NCI-H510A treated with DMSO at 0.1 percent for 48 hours (cell line): ENCODE measurements at regions not wholly inside any gene's neighbourhood (a gene's known extent, or its start where the extent isn't known, plus 50 kb on each side); places are given as distances from the start of the nearest gene placed in this dataset.

Experiments used
- DNase-seq: peaks from one replicate; lab custom pipeline; 2025; lab: John Stamatoyannopoulos, UW

DNA sequence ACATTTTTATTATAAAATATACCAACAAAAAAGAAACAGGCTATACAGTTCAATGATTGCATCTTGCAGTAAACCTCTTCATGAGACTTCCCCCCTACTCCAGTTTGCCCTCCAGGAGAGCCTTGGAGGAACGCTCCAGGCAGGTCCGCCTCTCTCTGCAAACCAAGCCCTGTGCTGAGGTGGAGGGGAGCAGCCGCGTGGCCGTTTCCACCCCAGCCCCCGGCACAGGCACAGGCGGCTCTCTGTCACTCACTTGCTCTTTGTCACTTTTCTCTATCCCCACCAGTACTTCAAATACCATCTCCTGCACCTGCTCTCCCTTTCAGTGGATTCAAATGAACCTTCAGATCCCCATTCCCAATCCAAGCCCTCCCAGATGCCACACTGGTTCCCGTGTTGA is 479.9 kb downstream of the OCA2 start:
- DNase-seq = no peak

DNA sequence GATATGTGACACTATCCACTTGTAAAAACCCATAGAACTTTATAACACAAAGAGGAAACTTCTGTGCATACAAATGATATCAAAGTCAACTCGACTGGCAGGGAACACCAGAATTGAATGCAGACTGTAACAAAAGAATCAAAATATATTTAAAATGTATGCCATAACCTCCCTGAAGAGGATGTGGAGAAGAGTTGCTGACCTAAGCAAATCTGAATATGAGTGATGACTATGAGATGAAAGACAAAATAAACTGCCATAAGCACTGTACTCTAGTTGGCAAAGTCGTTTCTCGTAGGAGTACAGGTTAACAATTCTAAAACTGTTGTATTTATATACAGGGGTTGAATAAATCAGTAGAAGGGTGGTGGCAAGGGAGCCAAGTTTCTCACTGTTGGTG is 482.1 kb downstream of the OCA2 start:
- DNase-seq = no peak

DNA sequence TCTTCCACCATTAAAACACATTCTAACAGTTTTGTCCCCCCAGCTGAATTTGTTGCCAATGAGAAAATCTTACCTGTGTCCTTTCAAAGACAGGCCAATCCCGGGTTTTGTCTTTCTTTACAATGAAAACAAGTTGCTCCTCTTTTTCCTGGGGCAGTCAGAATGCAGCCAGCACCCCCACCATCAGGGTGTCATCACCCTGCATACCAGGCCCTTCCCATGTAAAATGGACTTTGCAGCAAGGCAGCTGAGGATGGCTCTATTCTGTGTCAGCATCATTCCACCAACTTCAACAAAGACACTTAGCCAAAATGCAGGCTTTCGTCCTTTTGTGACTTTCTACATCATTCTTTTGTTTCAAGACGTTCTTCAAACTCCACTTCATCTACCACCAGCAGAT is 490.9 kb downstream of the OCA2 start:
- DNase-seq = no peak

DNA sequence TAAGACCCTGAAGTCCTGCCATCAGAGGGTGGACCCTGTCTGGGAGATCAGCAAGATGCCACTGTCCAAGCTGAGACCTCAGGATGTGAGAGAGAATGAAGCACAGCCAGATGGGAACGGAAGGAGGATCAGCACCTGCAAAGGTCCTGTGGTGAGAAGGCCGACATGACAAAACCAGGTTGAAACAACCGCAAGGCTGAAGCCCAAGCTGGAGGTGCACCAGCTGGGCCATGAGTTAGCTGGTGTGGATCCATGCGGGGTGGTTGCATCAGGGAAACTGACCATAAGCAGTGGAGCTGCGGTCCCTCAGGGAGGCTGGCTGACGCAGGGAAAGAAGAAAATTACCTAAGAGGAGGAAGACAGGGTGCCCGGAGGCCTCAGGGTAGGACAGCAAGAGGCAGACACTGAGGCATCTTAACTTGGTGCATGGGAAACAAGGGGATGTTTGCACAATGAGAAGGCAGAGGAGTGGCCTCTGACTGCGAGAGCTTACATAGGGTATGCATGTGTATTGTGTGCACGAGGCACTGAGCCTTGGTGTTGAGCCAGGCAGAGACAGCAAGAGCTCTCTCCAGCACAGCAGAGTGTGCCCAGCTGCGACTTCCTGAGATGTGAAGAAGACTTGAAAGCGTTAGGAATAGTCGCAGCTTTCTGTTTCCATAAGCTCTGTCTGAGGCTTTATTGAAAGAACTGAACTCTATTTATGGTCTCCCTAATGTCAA is 497.7 kb downstream of the OCA2 start:
- peak; percentile 60 for DNase-seq

GRCh38 chr15:27599034-27599433 is 500.1 kb downstream of the OCA2 start:
- DNase-seq = peak; percentile 41

DNA sequence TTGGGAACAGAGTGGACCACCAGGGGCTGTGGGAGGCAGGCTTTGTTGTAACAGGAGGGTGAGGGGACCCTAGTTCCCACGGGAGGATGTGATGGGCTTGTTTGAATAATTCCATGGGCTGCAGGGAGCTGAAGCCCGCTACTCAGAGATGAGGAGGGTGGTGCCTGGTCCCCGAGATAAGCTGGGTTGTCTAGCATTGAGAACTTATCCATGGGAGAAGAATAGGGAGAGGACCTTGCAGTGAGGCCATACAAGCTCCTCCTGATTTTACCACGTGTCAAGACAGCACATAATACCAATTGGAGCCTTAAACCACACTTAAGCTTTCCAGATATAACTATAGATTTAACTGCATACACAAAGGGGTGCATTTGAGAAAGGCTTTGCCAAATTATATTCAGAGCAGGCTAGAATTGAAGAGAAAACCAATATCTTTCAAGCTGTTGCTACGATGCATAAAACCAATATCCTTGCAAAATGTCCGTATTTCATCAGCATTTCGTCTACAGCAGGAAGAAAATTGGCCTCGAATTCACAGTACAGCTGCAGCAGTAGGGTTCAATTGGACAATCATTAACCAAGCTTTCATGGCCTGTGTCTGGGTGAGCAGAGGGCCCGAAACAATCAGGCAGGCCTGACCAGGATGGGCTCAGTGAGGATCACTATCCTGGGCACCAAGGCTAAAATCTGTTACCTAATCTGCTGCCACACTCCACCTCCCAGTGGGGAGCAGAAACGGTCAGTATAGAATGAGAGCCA is 500.7 kb downstream of the OCA2 start:
- no peak for DNase-seq

GRCh38 chr15:27595211-27595610 is 503.9 kb downstream of the OCA2 start:
- no peak for DNase-seq

- DNase-seq = no peak
Measured at GRCh38 chr15:27592036-27592760, 506.9 kb downstream of the OCA2 start.
